ENCODE measurements at regions not wholly inside any gene's neighbourhood (a gene's known extent, or its start where the extent isn't known, plus 50 kb on each side); places are given as distances from the start of the nearest gene placed in this dataset.

DNA sequence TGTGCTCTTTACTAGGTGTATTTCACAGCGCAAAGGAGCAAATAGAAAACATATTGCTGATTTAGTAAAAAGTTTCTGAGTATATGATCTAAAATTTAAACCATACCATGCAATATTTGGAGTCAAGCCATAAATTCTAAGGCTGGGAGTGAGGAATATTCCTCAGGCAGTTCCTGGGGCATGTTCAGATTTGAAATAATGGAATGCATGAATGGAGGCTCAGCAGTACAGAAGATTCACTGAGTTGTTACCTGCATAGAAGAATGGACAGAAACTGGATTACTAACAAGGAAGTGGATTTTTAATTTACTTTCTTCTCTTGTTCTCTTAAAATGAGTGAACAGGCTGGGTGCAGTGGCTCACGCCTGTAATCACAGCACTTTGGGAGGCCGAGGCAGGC lies 441.0 kb upstream of the MAP2 start:
- Histone ChIP-seq H3K9ac (ENCODE audit: low read depth, low read length, poor library complexity, severe bottlenecking) (no peak overlapping the region), H2AFZ (ENCODE audit: low read length) (no peak overlapping the region), H3K79me2 (ENCODE audit: insufficient read depth, low read length) (no peaks in the 10 kb centered on the region), H3F3A (ENCODE audit: low read depth) (no peaks in the 10 kb centered on the region), H3K27me3 (ENCODE audit: insufficient read depth, low read length, poor library complexity, severe bottlenecking) (no peaks in the 10 kb centered on the region), H4K20me1 (ENCODE audit: insufficient read depth, low read length, poor library complexity, severe bottlenecking) (no peaks in the 10 kb centered on the region), H3K4me2 (ENCODE audit: low read depth, low read length, poor library complexity, severe bottlenecking) (no peak overlapping the region), H3K9me2 (replicated peaks; ENCODE audit: low read depth, low read length) (no peaks in the 10 kb centered on the region), H3K9me3 (ENCODE audit: insufficient read depth, low read depth, low read length) (no peaks in the 10 kb centered on the region), H3K36me3 (ENCODE audit: insufficient read depth, low read length) (no peaks in the 10 kb centered on the region), H3K4me1 (ENCODE audit: insufficient read depth, low read length, poor library complexity, severe bottlenecking) (no peaks in the 10 kb centered on the region), H3K4me3 (ENCODE audit: low read length, poor library complexity, severe bottlenecking) (no peak overlapping the region)
- no peak for TF ChIP-seq EZH2phosphoT487 (IDR thresholded peaks at IDR 0.05; ENCODE audit: borderline replicate concordance)
- TF ChIP-seq, protein P1, sequence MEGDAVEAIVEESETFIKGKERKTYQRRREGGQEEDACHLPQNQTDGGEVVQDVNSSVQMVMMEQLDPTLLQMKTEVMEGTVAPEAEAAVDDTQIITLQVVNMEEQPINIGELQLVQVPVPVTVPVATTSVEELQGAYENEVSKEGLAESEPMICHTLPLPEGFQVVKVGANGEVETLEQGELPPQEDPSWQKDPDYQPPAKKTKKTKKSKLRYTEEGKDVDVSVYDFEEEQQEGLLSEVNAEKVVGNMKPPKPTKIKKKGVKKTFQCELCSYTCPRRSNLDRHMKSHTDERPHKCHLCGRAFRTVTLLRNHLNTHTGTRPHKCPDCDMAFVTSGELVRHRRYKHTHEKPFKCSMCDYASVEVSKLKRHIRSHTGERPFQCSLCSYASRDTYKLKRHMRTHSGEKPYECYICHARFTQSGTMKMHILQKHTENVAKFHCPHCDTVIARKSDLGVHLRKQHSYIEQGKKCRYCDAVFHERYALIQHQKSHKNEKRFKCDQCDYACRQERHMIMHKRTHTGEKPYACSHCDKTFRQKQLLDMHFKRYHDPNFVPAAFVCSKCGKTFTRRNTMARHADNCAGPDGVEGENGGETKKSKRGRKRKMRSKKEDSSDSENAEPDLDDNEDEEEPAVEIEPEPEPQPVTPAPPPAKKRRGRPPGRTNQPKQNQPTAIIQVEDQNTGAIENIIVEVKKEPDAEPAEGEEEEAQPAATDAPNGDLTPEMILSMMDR (conservative IDR thresholded peaks at IDR 0.05; ENCODE audit: low read length) = no peak

DNA sequence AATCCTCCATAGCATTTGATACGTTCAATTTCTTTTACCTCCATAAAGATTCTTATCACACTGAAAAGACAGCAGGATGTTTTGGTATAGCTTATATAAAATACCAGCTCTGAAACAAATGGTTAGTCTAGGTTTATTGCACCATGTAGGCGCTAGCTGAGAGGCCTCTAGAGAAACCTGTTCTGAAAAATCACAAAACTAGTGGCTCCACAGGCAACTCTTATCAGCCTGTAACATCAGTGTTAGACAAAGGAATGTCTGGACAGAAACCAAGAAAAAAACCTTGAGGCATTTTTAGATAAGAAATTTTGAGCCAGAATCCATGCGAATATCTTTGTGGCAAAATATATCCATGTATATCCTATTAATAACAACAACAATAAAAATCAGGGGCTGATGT lies 440.4 kb upstream of the MAP2 start:
- H3K27me3 ChIP-seq (ENCODE audit: insufficient read depth, low read length, poor library complexity, severe bottlenecking) = no peaks in the 10 kb centered on the region
- H3K4me1 ChIP-seq (ENCODE audit: insufficient read depth, low read length, poor library complexity, severe bottlenecking) = no peaks in the 10 kb centered on the region
- H3K4me3 ChIP-seq (ENCODE audit: low read length, poor library complexity, severe bottlenecking) = no peak overlapping the region
- H3K9me2 ChIP-seq (replicated peaks; ENCODE audit: low read depth, low read length) = no peaks in the 10 kb centered on the region
- no peak overlapping the region for H3K4me2 ChIP-seq (ENCODE audit: low read depth, low read length, poor library complexity, severe bottlenecking)
- H3K36me3 ChIP-seq (ENCODE audit: insufficient read depth, low read length) = no peaks in the 10 kb centered on the region
- H3K79me2 ChIP-seq (ENCODE audit: insufficient read depth, low read length) = no peaks in the 10 kb centered on the region
- no peaks in the 10 kb centered on the region for H4K20me1 ChIP-seq (ENCODE audit: insufficient read depth, low read length, poor library complexity, severe bottlenecking)
- H2AFZ ChIP-seq (ENCODE audit: low read length) = no peak overlapping the region
- no peaks in the 10 kb centered on the region for H3F3A ChIP-seq (ENCODE audit: low read depth)
- H3K9me3 ChIP-seq (ENCODE audit: insufficient read depth, low read depth, low read length) = no peaks in the 10 kb centered on the region
- no peak overlapping the region for H3K9ac ChIP-seq (ENCODE audit: low read depth, low read length, poor library complexity, severe bottlenecking)
- TF ChIP-seq, protein P1 (conservative IDR thresholded peaks at IDR 0.05; ENCODE audit: low read length) = no peak
- no peak for TF ChIP-seq EZH2phosphoT487 (IDR thresholded peaks at IDR 0.05; ENCODE audit: borderline replicate concordance)

DNA sequence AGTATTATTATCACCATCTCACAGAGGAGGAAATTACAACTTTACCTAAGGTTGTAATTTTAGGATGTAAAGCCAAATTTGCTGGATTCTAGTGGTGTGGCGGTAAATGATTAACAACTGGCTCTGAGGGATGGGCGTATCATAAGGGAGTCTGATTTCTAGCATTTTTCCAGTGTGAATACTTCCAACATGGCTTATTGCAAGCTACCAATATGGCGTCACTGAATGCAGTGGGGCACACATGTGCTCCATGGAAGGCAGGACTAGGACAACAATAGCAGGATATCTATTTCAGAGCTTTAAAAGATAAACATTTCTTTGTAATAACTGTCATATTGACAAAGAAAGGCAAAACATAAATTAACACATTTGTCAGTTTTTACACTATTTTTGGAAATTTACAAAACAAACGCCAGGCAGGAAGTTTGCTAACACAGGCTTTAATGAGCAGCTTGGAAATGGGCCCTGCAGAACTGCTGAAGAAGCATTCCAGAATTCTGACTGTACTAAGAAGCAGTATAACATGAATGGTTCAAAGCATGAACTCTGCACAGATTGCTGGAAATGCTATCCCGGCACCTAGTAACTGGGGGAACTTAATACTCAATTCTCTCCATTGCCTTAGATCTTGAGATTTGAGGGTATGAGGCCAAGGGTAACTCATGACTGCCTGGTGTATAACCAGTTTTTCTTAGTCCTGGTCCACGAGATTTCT lies 439.3 kb upstream of the MAP2 start:
- no peaks in the 10 kb centered on the region for H3K79me2 ChIP-seq (ENCODE audit: insufficient read depth, low read length)
- no peaks in the 10 kb centered on the region for H3K36me3 ChIP-seq (ENCODE audit: insufficient read depth, low read length)
- no peak for TF ChIP-seq EZH2phosphoT487 (IDR thresholded peaks at IDR 0.05; ENCODE audit: borderline replicate concordance)
- TF ChIP-seq, protein P1 (conservative IDR thresholded peaks at IDR 0.05; ENCODE audit: low read length) = no peak
- no peaks in the 10 kb centered on the region for H3K4me1 ChIP-seq (ENCODE audit: insufficient read depth, low read length, poor library complexity, severe bottlenecking)
- no peaks in the 10 kb centered on the region for H3K9me2 ChIP-seq (replicated peaks; ENCODE audit: low read depth, low read length)
- H3K9me3 ChIP-seq (ENCODE audit: insufficient read depth, low read depth, low read length) = no peaks in the 10 kb centered on the region
- H4K20me1 ChIP-seq (ENCODE audit: insufficient read depth, low read length, poor library complexity, severe bottlenecking) = no peaks in the 10 kb centered on the region
- H3F3A ChIP-seq (ENCODE audit: low read depth) = no peaks in the 10 kb centered on the region
- no peak overlapping the region for H2AFZ ChIP-seq (ENCODE audit: low read length)
- no peak overlapping the region for H3K4me2 ChIP-seq (ENCODE audit: low read depth, low read length, poor library complexity, severe bottlenecking)
- H3K9ac ChIP-seq (ENCODE audit: low read depth, low read length, poor library complexity, severe bottlenecking) = no peak overlapping the region
- H3K4me3 ChIP-seq (ENCODE audit: low read length, poor library complexity, severe bottlenecking) = no peak overlapping the region
- no peaks in the 10 kb centered on the region for H3K27me3 ChIP-seq (ENCODE audit: insufficient read depth, low read length, poor library complexity, severe bottlenecking)

Data from Loucy (cell line).